Endothelial cell of umbilical vein (primary cell): ENCODE measurements at regions not wholly inside any gene's neighbourhood (a gene's known extent, or its start where the extent isn't known, plus 50 kb on each side); places are given as distances from the start of the nearest gene placed in this dataset.
A peak's percentile ranks its signal among the peaks of the same experiment; 100 is the strongest.

Experiments used
- BruUV-seq: library from RNA; stranded (reverse); fragments of 400-500 nt; replicated peaks from 2 replicates; lab custom pipeline; 2021; lab: Mats Ljungman, UMichigan
- CTCF ChIA-PET: fragments of 300-600, 350-600 bp; sonication (Branson Sonifier 250); formaldehyde crosslinking; loops from one replicate; lab custom pipeline; 2021; ENCODE audit warnings: antibody characterized with exemption, inconsistent platforms; lab: Charles Lee
- POLR2A ChIA-PET: fragments of 300-600, 350-600 bp; sonication (Branson Sonifier 250); formaldehyde crosslinking; loops from one replicate; lab custom pipeline; 2021; ENCODE audit warnings: antibody characterized with exemption, inconsistent platforms; lab: Charles Lee
- DNase-seq: peaks from one replicate; pipeline ENCODE4 v3.0.0-alpha.2; 2011; ENCODE audit warnings: low read depth, low spot score
- FAIRE-seq: peaks from 2 replicates; lab custom pipeline; 2011; peaks lifted over from hg19 to GRCh38; lab: Jason Lieb, UNC
- H2AFZ ChIP-seq: 2 replicates; pipeline ENCODE4 v1.6.0; 2012; ENCODE audit warnings: low read depth, low read length, control low read depth, inconsistent platforms
- H3K27ac ChIP-seq: 2 replicates; pipeline ENCODE4 v1.5.1; 2011; ENCODE audit warnings: low read depth, mild to moderate bottlenecking, control low read depth, low read length, moderate library complexity; ENCODE audit not compliant: insufficient read depth
- H3K27me3 ChIP-seq, 2 experiments: 2 replicates each; pipeline versions ENCODE4 v1.6.0 to v1.6.1; 2011; ENCODE audit warnings: low read length in 2 of 2, mixed read lengths in 1 of 2; ENCODE audit not compliant: control insufficient read depth in 2 of 2, insufficient read depth in 2 of 2
- H3K36me3 ChIP-seq, 2 experiments: 2 replicates in 1 of 2; 3 replicates in 1 of 2; pipeline ENCODE4 v1.5.1; 2011; ENCODE audit warnings: low read length in 2 of 2, mild to moderate bottlenecking in 1 of 2, moderate library complexity in 1 of 2; ENCODE audit not compliant: control insufficient read depth in 2 of 2, insufficient read depth in 2 of 2; ENCODE audit errors: extremely low read depth in 1 of 2
- H3K4me1 ChIP-seq: 3 replicates; pipeline ENCODE4 v1.5.1; 2011; ENCODE audit warnings: mild to moderate bottlenecking, low read length; ENCODE audit not compliant: control insufficient read depth, insufficient read depth; ENCODE audit errors: extremely low read depth
- H3K4me2 ChIP-seq: 2 replicates; pipeline ENCODE4 v1.6.1; 2011; ENCODE audit warnings: low read length, control low read depth, mixed read lengths; ENCODE audit not compliant: insufficient read depth
- H3K4me3 ChIP-seq, 3 experiments: fragments of 200-600 bp in 1 of 3; sonication (generic), shearing (Covaris generic) in 1 of 3; replicated peaks in 1 of 3; 2 replicates each; pipeline ENCODE4 v1.5.1; 2011 to 2016; ENCODE audit warnings: control low read depth in 3 of 3, low read length in 3 of 3, mild to moderate bottlenecking in 2 of 3, inconsistent platforms in 1 of 3, low read depth in 1 of 3, moderate library complexity in 1 of 3; ENCODE audit not compliant: insufficient read depth in 1 of 3
- H3K79me2 ChIP-seq: 2 replicates; pipeline ENCODE4 v1.6.0; 2012; ENCODE audit warnings: low read length, inconsistent platforms; ENCODE audit not compliant: control insufficient read depth, insufficient read depth
- H3K9ac ChIP-seq: replicated peaks from 2 replicates; pipeline ENCODE3; 2011; ENCODE audit warnings: low read length, control low read depth; ENCODE audit not compliant: insufficient read depth; ENCODE audit errors: extremely low read depth
- H3K9me1 ChIP-seq: replicated peaks from 3 replicates; pipeline ENCODE4 v1.6.0; 2011; ENCODE audit warnings: mild to moderate bottlenecking, low read length; ENCODE audit not compliant: control insufficient read depth, insufficient read depth; ENCODE audit errors: extremely low read depth
- H3K9me3 ChIP-seq: replicated peaks from 2 replicates; pipeline ENCODE4 v1.5.1; 2012; ENCODE audit warnings: low read length, inconsistent platforms; ENCODE audit not compliant: control insufficient read depth, insufficient read depth
- H4K20me1 ChIP-seq: replicated peaks from 2 replicates; pipeline ENCODE3; 2011; ENCODE audit warnings: mild to moderate bottlenecking, low read length; ENCODE audit not compliant: control insufficient read depth, insufficient read depth; ENCODE audit errors: extremely low read depth
- FOS ChIP-seq: IDR thresholded peaks from 2 replicates; pipeline ENCODE4 v1.6.1; 2011; ENCODE audit warnings: mild to moderate bottlenecking, low read length, moderate library complexity, borderline replicate concordance; ENCODE audit not compliant: insufficient read depth
- GATA2 ChIP-seq: IDR thresholded peaks from 2 replicates; pipeline ENCODE4 v1.7.0; 2011; ENCODE audit warnings: low read depth, mild to moderate bottlenecking, moderate library complexity, mixed read lengths, low read length; ENCODE audit not compliant: insufficient read length, insufficient read depth
- MYC ChIP-seq: IDR thresholded peaks from one replicate; pipeline ENCODE4 v1.6.1; 2011; ENCODE audit warnings: mild to moderate bottlenecking, low read depth, low read length
- POLR2A ChIP-seq: IDR thresholded peaks from 2 replicates; pipeline ENCODE4 v1.6.1; 2012; ENCODE audit warnings: low read depth, mild to moderate bottlenecking, control low read depth, low read length
- POLR2AphosphoS5 ChIP-seq: IDR thresholded peaks from 2 replicates; pipeline ENCODE4 v1.6.1; 2012; ENCODE audit warnings: low read depth, mild to moderate bottlenecking, control low read depth, low read length, moderate library complexity; ENCODE audit not compliant: insufficient read depth
- dilution Hi-C: fragments of 300-500 bp; cut with MboI; formaldehyde crosslinking; loops from one replicate; pipeline ENCODE4 v1.15.0; 2019; ENCODE audit warnings: low sequenced_read_pairs; ENCODE audit not compliant: extremely low pct_ligation_motif_present
- intact Hi-C: fragments of 100-400 bp; cut with micrococcal nuclease; formaldehyde crosslinking; loops from one replicate; pipeline ENCODE4 v1.10.0; 2022
- TF ChIP-seq, protein P1 (sequence below), 2 donors: IDR thresholded peaks; 1 replicate in 1 of 2; 2 replicates in 1 of 2; pipeline ENCODE4 v1.5.1; 2011; ENCODE audit warnings: low read length in 2 of 2, mild to moderate bottlenecking in 2 of 2, moderate library complexity in 2 of 2, control low read depth in 1 of 2, inconsistent platforms in 1 of 2, low read depth in 1 of 2; ENCODE audit not compliant: insufficient read depth in 1 of 2; ENCODE audit errors: extremely low read depth in 1 of 2

DNA sequence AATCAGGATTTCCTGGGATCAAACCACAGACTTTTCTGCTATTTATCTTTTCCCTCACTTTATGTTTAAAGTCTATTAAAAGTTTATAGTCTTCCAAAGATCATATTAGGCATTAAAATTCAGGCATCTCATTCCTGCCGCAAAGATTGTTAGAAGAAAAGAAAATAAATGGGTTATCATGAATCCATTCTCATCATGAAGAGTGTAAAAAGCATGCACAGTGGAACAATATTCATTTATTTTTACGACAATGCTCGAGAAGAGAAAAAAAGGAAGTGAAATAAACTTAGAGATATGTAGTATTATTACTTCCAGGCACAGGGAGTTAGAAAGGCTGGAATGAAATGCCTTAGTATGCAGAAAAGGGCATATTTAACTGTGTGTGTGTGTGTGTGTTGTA is 213.7 kb upstream of the PLSCR5 start:
- H4K20me1 ChIP-seq, result no peaks in the 10 kb centered on the region
- no peak for TF ChIP-seq POLR2A
- no peaks in the 10 kb centered on the region for H3K27me3 ChIP-seq
- ChIA-PET CTCF (interaction anchor here (1.3 kb wide), 1 partner anchor 373 kb away, joined by 3 read pairs; no protein-coding TSS in a partner anchor), POLR2A (no interaction called here)
- no TSS peak for BruUV-seq
- no peaks in the 10 kb centered on the region for H3K4me1 ChIP-seq
- H3K79me2 ChIP-seq, result no peaks in the 10 kb centered on the region
- no peak for DNase-seq
- intact Hi-C loops, result loop anchor here (5.0 to 10.0 kb wide), 2 partner anchors 796 to 1258 kb away; no protein-coding TSS in a partner anchor
- dilution Hi-C loops, result no loop called here
- no peak overlapping the region for H3K4me3 ChIP-seq
- H3K4me2 ChIP-seq, result no peak overlapping the region
- FAIRE-seq, result no peak
- no peak overlapping the region for H3K9ac ChIP-seq
- H2AFZ ChIP-seq, result peak overlapping the region; percentile 9
- H3K36me3 ChIP-seq, result no peaks in the 10 kb centered on the region
- no peaks in the 10 kb centered on the region for H3K9me1 ChIP-seq
- no peaks in the 10 kb centered on the region for H3K9me3 ChIP-seq
- H3K27ac ChIP-seq, result no peak overlapping the region

- CTCF ChIA-PET, result interaction anchor here (0.6 to 2.6 kb wide), 26 partner anchors 8 to 1548 kb away, joined by 3 to 71 read pairs (median 4); no protein-coding TSS in a partner anchor
- BruUV-seq, result no TSS peak
- dilution Hi-C loops, result no loop called here
Observed at GRCh38 chr3:146818301-146818700, 213.2 kb upstream of the PLSCR5 start.

More at GRCh38 chr3:146818301-146818700, 213.2 kb upstream of the PLSCR5 start:
- H3K9me3 ChIP-seq, result no peaks in the 10 kb centered on the region
- H2AFZ ChIP-seq, result no peak overlapping the region
- no peaks in the 10 kb centered on the region for H3K27me3 ChIP-seq
- intact Hi-C loops, result loop anchor here (5.0 to 10.0 kb wide), 2 partner anchors 796 to 1259 kb away; no protein-coding TSS in a partner anchor
- FAIRE-seq (no peak), DNase-seq (no peak)
- H4K20me1 ChIP-seq, result no peaks in the 10 kb centered on the region
- H3K27ac ChIP-seq, result no peak overlapping the region
- POLR2A ChIA-PET, result no interaction called here
- no peak for TF ChIP-seq GATA2
- no peak for TF ChIP-seq POLR2A
- TF ChIP-seq FOS, result no peak
- no peak for TF ChIP-seq MYC
- no peak for TF ChIP-seq POLR2AphosphoS5
- TF ChIP-seq, protein P1, sequence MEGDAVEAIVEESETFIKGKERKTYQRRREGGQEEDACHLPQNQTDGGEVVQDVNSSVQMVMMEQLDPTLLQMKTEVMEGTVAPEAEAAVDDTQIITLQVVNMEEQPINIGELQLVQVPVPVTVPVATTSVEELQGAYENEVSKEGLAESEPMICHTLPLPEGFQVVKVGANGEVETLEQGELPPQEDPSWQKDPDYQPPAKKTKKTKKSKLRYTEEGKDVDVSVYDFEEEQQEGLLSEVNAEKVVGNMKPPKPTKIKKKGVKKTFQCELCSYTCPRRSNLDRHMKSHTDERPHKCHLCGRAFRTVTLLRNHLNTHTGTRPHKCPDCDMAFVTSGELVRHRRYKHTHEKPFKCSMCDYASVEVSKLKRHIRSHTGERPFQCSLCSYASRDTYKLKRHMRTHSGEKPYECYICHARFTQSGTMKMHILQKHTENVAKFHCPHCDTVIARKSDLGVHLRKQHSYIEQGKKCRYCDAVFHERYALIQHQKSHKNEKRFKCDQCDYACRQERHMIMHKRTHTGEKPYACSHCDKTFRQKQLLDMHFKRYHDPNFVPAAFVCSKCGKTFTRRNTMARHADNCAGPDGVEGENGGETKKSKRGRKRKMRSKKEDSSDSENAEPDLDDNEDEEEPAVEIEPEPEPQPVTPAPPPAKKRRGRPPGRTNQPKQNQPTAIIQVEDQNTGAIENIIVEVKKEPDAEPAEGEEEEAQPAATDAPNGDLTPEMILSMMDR (IDR thresholded peaks at IDR 0.05; ENCODE audit: extremely low read depth in 1 of 2, insufficient read depth in 1 of 2, low read depth in 1 of 2, low read length in 2 of 2), result no peak
- no peak overlapping the region for H3K4me2 ChIP-seq
- no peaks in the 10 kb centered on the region for H3K4me1 ChIP-seq
- H3K4me3 ChIP-seq, result no peak overlapping the region
- H3K9me1 ChIP-seq, result no peaks in the 10 kb centered on the region
- H3K79me2 ChIP-seq, result no peaks in the 10 kb centered on the region
- H3K9ac ChIP-seq, result no peak overlapping the region
- H3K36me3 ChIP-seq, result no peaks in the 10 kb centered on the region
